Progenitor cell of endocrine pancreas (in vitro differentiated cells): ENCODE measurements at regions not wholly inside any gene's neighbourhood (a gene's known extent, or its start where the extent isn't known, plus 50 kb on each side); places are given as distances from the start of the nearest gene placed in this dataset.

Source experiments
- DNase-seq: peaks from one replicate; pipeline ENCODE4 v3.0.0; 2021; ENCODE audit warnings: low spot score; ENCODE audit not compliant: unreplicated experiment
- H3K27ac Mint-ChIP-seq: 2 replicates; pipeline ENCODE4 v1.8.0; 2021; ENCODE audit warnings: mild to moderate bottlenecking, moderate library complexity, mixed read lengths
- H3K27me3 Mint-ChIP-seq: 2 replicates; pipeline ENCODE4 v1.8.0; 2021; ENCODE audit warnings: mixed read lengths
- H3K36me3 Mint-ChIP-seq: 2 replicates; pipeline ENCODE4 v1.8.0; 2022; ENCODE audit warnings: mixed read lengths; ENCODE audit not compliant: insufficient read depth
- H3K4me1 Mint-ChIP-seq: 2 replicates; pipeline ENCODE4 v1.8.0; 2021; ENCODE audit warnings: low read depth, mixed read lengths
- H3K4me3 Mint-ChIP-seq: 2 replicates; pipeline ENCODE4 v1.8.0; 2021; ENCODE audit warnings: low read depth, mild to moderate bottlenecking, moderate library complexity, mixed read lengths
- H3K9me3 Mint-ChIP-seq: 2 replicates; pipeline ENCODE4 v1.8.0; 2021; ENCODE audit warnings: low read depth, mixed read lengths
- CTCF ChIP-seq: fragments of 200-600 bp; sonication (generic); IDR thresholded peaks from one replicate; pipeline ENCODE4 v1.5.0; 2021; ENCODE audit warnings: antibody characterized with exemption, mild to moderate bottlenecking; ENCODE audit not compliant: unreplicated experiment

DNA sequence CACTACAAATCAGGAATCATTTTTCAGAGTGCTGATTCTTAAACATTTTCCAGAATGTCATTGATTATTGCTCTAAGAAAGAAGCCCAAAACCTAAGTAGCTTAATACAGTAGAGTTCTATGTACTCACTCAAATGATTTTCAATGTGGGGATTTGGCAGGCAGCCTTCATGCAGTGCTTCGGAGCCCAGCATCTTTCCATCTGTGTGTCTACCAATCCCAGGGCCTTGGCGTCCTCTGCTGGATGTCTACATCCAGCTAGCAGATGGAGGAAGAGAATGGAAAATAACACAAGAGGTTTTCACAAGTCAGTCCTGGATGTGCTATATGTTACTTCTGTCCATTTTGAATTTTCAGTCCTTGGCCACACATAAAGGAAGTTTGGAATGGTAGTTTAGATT, 151.8 kb downstream of the RDH14 start:
- DNase-seq, result no peak
- Mint-ChIP-seq H3K4me3 (no peak overlapping the region), H3K4me1 (no peaks in the 10 kb centered on the region), H3K27me3 (no peaks in the 10 kb centered on the region), H3K36me3 (no peaks in the 10 kb centered on the region), H3K27ac (no peak overlapping the region), H3K9me3 (no peaks in the 10 kb centered on the region)
- TF ChIP-seq CTCF, result no peak

- H3K9me3 Mint-ChIP-seq, result no peaks in the 10 kb centered on the region
- no peak overlapping the region for H3K27ac Mint-ChIP-seq
- TF ChIP-seq CTCF, result no peak
- H3K4me3 Mint-ChIP-seq, result no peak overlapping the region
- H3K36me3 Mint-ChIP-seq, result no peaks in the 10 kb centered on the region
- no peak for DNase-seq
- no peaks in the 10 kb centered on the region for H3K27me3 Mint-ChIP-seq
- H3K4me1 Mint-ChIP-seq, result peaks cover 2% of the 10 kb centered on the region
Measured at GRCh38 chr2:18406219-18406618, 154.2 kb downstream of the RDH14 start.

DNA sequence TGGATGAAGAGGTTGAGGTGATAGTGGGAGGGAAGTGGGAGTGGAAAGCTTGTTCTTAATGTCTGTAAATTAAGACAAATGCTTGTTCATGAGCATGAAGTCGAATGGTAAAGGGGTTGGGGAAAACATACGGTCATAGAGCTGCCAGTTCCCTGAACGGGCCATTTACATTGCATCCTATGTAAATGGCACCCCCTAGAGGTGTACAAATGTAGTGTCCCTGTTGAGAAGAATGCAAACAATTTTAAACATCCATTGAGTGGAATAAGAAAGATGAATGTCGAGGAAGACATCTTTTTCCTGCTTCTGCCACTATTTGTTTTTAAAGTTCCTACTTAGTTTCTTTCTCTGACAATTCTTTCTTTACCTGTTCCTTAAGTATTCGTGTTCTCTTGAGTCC, 155.7 kb downstream of the RDH14 start:
- peak; percentile 59 for TF ChIP-seq CTCF
- H3K36me3 Mint-ChIP-seq, result no peaks in the 10 kb centered on the region
- H3K9me3 Mint-ChIP-seq, result no peaks in the 10 kb centered on the region
- H3K27me3 Mint-ChIP-seq, result no peaks in the 10 kb centered on the region
- H3K4me3 Mint-ChIP-seq, result no peak overlapping the region
- DNase-seq, result no peak
- no peak overlapping the region for H3K27ac Mint-ChIP-seq
- H3K4me1 Mint-ChIP-seq, result peaks cover 2% of the 10 kb centered on the region

DNA sequence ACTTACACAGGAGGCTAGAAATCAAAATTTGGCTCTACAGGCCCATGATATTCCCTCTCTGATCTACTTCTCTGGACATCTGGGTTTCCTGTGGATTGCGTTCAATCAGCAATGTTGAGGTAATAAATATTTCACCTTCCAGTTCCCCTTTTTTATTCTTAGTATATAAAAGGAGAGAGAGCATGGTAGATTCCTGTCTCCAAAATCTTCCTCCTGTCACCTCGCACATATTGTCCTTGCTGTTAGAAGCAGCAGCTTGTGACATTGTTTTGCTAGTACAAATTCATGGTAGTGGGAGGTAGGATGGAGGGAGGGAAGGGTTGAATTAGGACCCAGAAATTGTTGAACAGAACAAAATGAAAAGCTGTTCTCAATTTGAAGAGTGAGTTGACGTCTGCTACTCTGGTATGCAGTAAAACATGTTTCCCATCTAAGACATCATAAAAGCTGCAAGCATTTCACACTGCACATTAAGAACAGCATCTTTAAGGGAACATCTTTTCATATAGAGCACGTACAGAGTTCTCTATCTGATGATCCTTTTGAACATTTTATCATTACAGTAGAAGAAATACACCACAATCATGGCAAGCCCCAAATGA, 156.4 kb downstream of the RDH14 start:
- TF ChIP-seq CTCF, result no peak
- no peaks in the 10 kb centered on the region for H3K9me3 Mint-ChIP-seq
- DNase-seq, result no peak
- no peak overlapping the region for H3K27ac Mint-ChIP-seq
- H3K27me3 Mint-ChIP-seq, result no peaks in the 10 kb centered on the region
- H3K36me3 Mint-ChIP-seq, result no peaks in the 10 kb centered on the region
- no peak overlapping the region for H3K4me3 Mint-ChIP-seq
- peaks cover 2% of the 10 kb centered on the region for H3K4me1 Mint-ChIP-seq

- Mint-ChIP-seq H3K4me3 (no peak overlapping the region), H3K36me3 (no peaks in the 10 kb centered on the region), H3K27me3 (peaks cover 3% of the 10 kb centered on the region), H3K4me1 (peaks cover 2% of the 10 kb centered on the region), H3K27ac (no peak overlapping the region), H3K9me3 (no peaks in the 10 kb centered on the region)
- no peak for DNase-seq
- TF ChIP-seq CTCF, result no peak
Measured at GRCh38 chr2:18402831-18403230, 157.6 kb downstream of the RDH14 start.
